A549 (cell line): ENCODE measurements at regions not wholly inside any gene's neighbourhood (a gene's known extent, or its start where the extent isn't known, plus 50 kb on each side); places are given as distances from the start of the nearest gene placed in this dataset.

Experiments
- CBX2 ChIP-seq: fragments of 200-600 bp; sonication (generic); IDR thresholded peaks from 2 replicates; pipeline ENCODE4 v1.6.1; 2016; ENCODE audit warnings: low read depth, mild to moderate bottlenecking, borderline replicate concordance
- CTCF ChIP-seq: fragments of >200 bp; sonication (Bioruptor Twin); formaldehyde crosslinking; IDR thresholded peaks from 3 replicates; pipeline ENCODE4 v1.5.1; 2016
- POLR2A ChIP-seq: IDR thresholded peaks from 2 replicates; pipeline ENCODE4 v1.6.1; 2012; ENCODE audit warnings: mild to moderate bottlenecking, low read length
- RFX5 ChIP-seq: fragments of 450-650 bp; IDR thresholded peaks from 2 replicates; pipeline ENCODE4 v1.7.1; 2014; ENCODE audit warnings: antibody characterized with exemption, mild to moderate bottlenecking, moderate library complexity
- TF ChIP-seq, protein P1 (sequence below): fragments of >200 bp; sonication (Bioruptor Twin); formaldehyde crosslinking; IDR thresholded peaks from 3 replicates; pipeline ENCODE4 v1.6.1; 2016

DNA sequence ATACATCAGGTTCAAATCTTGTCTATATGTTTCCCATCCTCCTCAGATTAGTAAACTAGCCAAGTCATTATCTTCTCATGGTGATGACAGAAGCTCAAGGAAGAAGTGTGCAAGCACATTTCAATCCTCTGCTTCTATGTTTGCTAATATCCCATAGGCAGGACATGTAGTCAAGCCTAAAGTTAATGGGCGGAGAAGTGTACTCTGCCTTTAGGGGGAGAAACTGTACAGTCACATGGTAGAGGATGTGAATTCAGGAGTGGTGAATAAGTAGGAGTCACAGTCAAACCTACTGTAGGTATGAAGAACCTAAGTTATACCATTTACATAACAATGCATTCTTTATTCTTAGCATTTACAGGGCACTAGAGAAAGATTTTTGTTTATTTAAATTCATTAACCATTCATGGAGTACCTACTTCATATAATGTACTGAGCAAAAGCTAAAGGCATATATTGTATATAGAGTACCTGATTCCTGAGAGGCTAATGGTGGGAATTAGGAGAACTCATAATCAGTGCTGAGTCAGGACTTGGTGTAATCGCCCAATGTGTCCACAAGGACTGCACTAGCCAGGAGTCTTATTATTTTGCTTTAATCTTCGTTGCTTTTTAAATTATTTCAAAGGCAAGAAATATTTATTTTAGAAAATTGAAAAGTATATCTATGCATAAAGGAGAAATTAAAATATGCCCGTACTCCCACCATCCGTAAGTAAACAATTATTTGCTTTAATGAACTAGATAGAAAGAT is 394.3 kb upstream of the ETAA1 start:
- TF ChIP-seq CTCF (no peak), POLR2A (no peak), CBX2 (no peak), RFX5 (no peak)
- TF ChIP-seq, protein P1, sequence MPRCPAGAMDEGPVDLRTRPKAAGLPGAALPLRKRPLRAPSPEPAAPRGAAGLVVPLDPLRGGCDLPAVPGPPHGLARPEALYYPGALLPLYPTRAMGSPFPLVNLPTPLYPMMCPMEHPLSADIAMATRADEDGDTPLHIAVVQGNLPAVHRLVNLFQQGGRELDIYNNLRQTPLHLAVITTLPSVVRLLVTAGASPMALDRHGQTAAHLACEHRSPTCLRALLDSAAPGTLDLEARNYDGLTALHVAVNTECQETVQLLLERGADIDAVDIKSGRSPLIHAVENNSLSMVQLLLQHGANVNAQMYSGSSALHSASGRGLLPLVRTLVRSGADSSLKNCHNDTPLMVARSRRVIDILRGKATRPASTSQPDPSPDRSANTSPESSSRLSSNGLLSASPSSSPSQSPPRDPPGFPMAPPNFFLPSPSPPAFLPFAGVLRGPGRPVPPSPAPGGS: no peak
